GM18507 (cell line): ENCODE measurements at regions not wholly inside any gene's neighbourhood (a gene's known extent, or its start where the extent isn't known, plus 50 kb on each side); places are given as distances from the start of the nearest gene placed in this dataset.
"Not testable (repeated sequence)": the region's sequence is repeated elsewhere in the genome, so short reads cannot be mapped to it uniquely, and the experiment has no call there.

Source experiments
- DNase-seq: peaks from one replicate; pipeline ENCODE4 v3.0.0; 2011; ENCODE audit warnings: low read depth; ENCODE audit not compliant: insufficient read length; ENCODE audit errors: extremely low spot score
- FAIRE-seq: peaks from 2 replicates; lab custom pipeline; 2011; peaks lifted over from hg19 to GRCh38; lab: Jason Lieb, UNC

- FAIRE-seq (no peak), DNase-seq (no peak)
Measured at GRCh38 chr3:110901536-110901935, 170.1 kb upstream of the NECTIN3 start.

GRCh38 chr3:110902453-110903085, 169.0 kb upstream of the NECTIN3 start:
- FAIRE-seq (no peak), DNase-seq (no peak)

GRCh38 chr3:110903771-110904519, 167.7 kb upstream of the NECTIN3 start:
- DNase-seq: no peak
- no peak for FAIRE-seq

GRCh38 chr3:110904520-110904890, 167.1 kb upstream of the NECTIN3 start:
- FAIRE-seq (no peak), DNase-seq (no peak)

GRCh38 chr3:110905121-110905520, 166.5 kb upstream of the NECTIN3 start:
- FAIRE-seq (no peak), DNase-seq (no peak)

- no peak for FAIRE-seq
- no peak for DNase-seq
Measured at GRCh38 chr3:110909839-110910238, 161.8 kb upstream of the NECTIN3 start.

GRCh38 chr3:110910346-110910955, 161.2 kb upstream of the NECTIN3 start:
- FAIRE-seq (no peak), DNase-seq (no peak)

GRCh38 chr3:110918963-110919362, 152.7 kb upstream of the NECTIN3 start:
- DNase-seq: no peak
- no peak for FAIRE-seq

- DNase-seq (no peak), FAIRE-seq (no peak)
Measured at GRCh38 chr3:110925798-110926197, 145.8 kb upstream of the NECTIN3 start.

GRCh38 chr3:110928016-110928662, 143.5 kb upstream of the NECTIN3 start:
- DNase-seq (no peak), FAIRE-seq (no peak)

- no peak for DNase-seq
- no peak for FAIRE-seq
Measured at GRCh38 chr3:110929816-110930215, 141.8 kb upstream of the NECTIN3 start.

- DNase-seq (no peak), FAIRE-seq (no peak)
Measured at GRCh38 chr3:110932567-110932966, 139.0 kb upstream of the NECTIN3 start.

- DNase-seq: no peak
Measured at GRCh38 chr3:110933821-110934426, 137.7 kb upstream of the NECTIN3 start.

GRCh38 chr3:110938629-110939028, 133.0 kb upstream of the NECTIN3 start:
- no peak for DNase-seq
- no peak for FAIRE-seq

More at GRCh38 chr3:110933821-110934426, 137.7 kb upstream of the NECTIN3 start:
- no peak for FAIRE-seq

GRCh38 chr3:110940055-110940454, 131.6 kb upstream of the NECTIN3 start:
- no peak for DNase-seq
- FAIRE-seq: no peak

- FAIRE-seq (no peak), DNase-seq (no peak)
Measured at GRCh38 chr3:110944782-110945181, 126.8 kb upstream of the NECTIN3 start.

GRCh38 chr3:110946810-110947209, 124.8 kb upstream of the NECTIN3 start:
- FAIRE-seq (no peak), DNase-seq (no peak)

- not testable (repeated sequence) for DNase-seq
Measured at GRCh38 chr3:110949194-110949593, 122.4 kb upstream of the NECTIN3 start.

GRCh38 chr3:110955301-110955880, 116.2 kb upstream of the NECTIN3 start:
- no peak for FAIRE-seq
- DNase-seq: no peak

More at GRCh38 chr3:110949194-110949593, 122.4 kb upstream of the NECTIN3 start:
- FAIRE-seq: not testable (repeated sequence)
